ENCODE measurements at regions not wholly inside any gene's neighbourhood (a gene's known extent, or its start where the extent isn't known, plus 50 kb on each side); places are given as distances from the start of the nearest gene placed in this dataset.
"Not testable (repeated sequence)": the region's sequence is repeated elsewhere in the genome, so short reads cannot be mapped to it uniquely, and the experiment has no call there.

- H3K9me3 ChIP-seq (ENCODE audit: control insufficient read depth, low read length); H3K4me1 ChIP-seq (ENCODE audit: control insufficient read depth, insufficient read depth, low read length); H3K27me3 ChIP-seq (ENCODE audit: control insufficient read depth, insufficient read depth); ATAC-seq; H3K27ac ChIP-seq (ENCODE audit: low read length); H3K4me3 ChIP-seq (ENCODE audit: low read length); intact Hi-C loops (cut with DNase I): not testable (repeated sequence)
- WGBS: 96% methylated on average over 37 of the region's 40 CpGs
- peak in 1 of 3 donors; percentile 38 for DNase-seq
Measured at GRCh38 chr3:75288972-75289574, 375.1 kb upstream of the FRG2C start.

- peak; percentile 98 to 99 for ATAC-seq
- Histone ChIP-seq H3K9me3 (ENCODE audit: control insufficient read depth, low read length) (no peaks in the 10 kb centered on the region), H3K4me3 (ENCODE audit: low read length) (no peak overlapping the region), H3K27me3 (ENCODE audit: control insufficient read depth, insufficient read depth) (no peaks in the 10 kb centered on the region), H3K4me1 (ENCODE audit: control insufficient read depth, insufficient read depth, low read length) (no peaks in the 10 kb centered on the region), H3K27ac (ENCODE audit: low read length) (no peak overlapping the region)
- peak; percentile 35 to 71 (median 39) for DNase-seq
- intact Hi-C loops (cut with DNase I): loop anchor here in 2 of 4 donors (2.0 to 10.0 kb wide), 3 partner anchors 129 to 351 kb away; no protein-coding TSS in a partner anchor
- WGBS: 7% methylated on average over 4 of the region's 4 CpGs
Measured at GRCh38 chr3:75294124-75294523, 370.0 kb upstream of the FRG2C start.

- Histone ChIP-seq H3K9me3 (ENCODE audit: control insufficient read depth, low read length) (no peaks in the 10 kb centered on the region), H3K4me1 (ENCODE audit: control insufficient read depth, insufficient read depth, low read length) (no peaks in the 10 kb centered on the region), H3K27me3 (ENCODE audit: control insufficient read depth, insufficient read depth) (no peaks in the 10 kb centered on the region), H3K27ac (ENCODE audit: low read length) (no peak overlapping the region), H3K4me3 (ENCODE audit: low read length) (no peak overlapping the region)
- peak; percentile 52 to 82 for ATAC-seq
- DNase-seq: peak in 1 of 3 donors; percentile 39
- WGBS: 63% methylated on average over 7 of the region's 7 CpGs
- intact Hi-C loops (cut with DNase I): loop anchor here in 3 of 4 donors (2.0 to 10.0 kb wide), 4 partner anchors 127 to 350 kb away; no protein-coding TSS in a partner anchor
Measured at GRCh38 chr3:75295013-75295412, 369.1 kb upstream of the FRG2C start.

- no peaks in the 10 kb centered on the region for H3K27me3 ChIP-seq (ENCODE audit: control insufficient read depth, insufficient read depth)
- intact Hi-C loops (cut with DNase I): loop anchor here in 3 of 4 donors (5.0 to 10.0 kb wide), 3 partner anchors 125 to 348 kb away; no protein-coding TSS in a partner anchor
- H3K9me3 ChIP-seq (ENCODE audit: control insufficient read depth, low read length): no peaks in the 10 kb centered on the region
- WGBS: 49% methylated on average over 3 of the region's 3 CpGs
- H3K4me3 ChIP-seq (ENCODE audit: low read length): no peak overlapping the region
- H3K4me1 ChIP-seq (ENCODE audit: control insufficient read depth, insufficient read depth, low read length): no peaks in the 10 kb centered on the region
- ATAC-seq (no peak), DNase-seq (no peak)
- no peak overlapping the region for H3K27ac ChIP-seq (ENCODE audit: low read length)
Measured at GRCh38 chr3:75296858-75297257, 367.3 kb upstream of the FRG2C start.

GRCh38 chr3:75300606-75301005 lies 363.5 kb upstream of the FRG2C start:
- no peaks in the 10 kb centered on the region for H3K9me3 ChIP-seq (ENCODE audit: control insufficient read depth, low read length)
- no peaks in the 10 kb centered on the region for H3K27me3 ChIP-seq (ENCODE audit: control insufficient read depth, insufficient read depth)
- intact Hi-C loops (cut with DNase I): no loop called here
- ATAC-seq (no peak), DNase-seq (no peak)
- WGBS: 73% methylated on average over 3 of the region's 3 CpGs
- no peak overlapping the region for H3K27ac ChIP-seq (ENCODE audit: low read length)
- no peak overlapping the region for H3K4me3 ChIP-seq (ENCODE audit: low read length)
- no peaks in the 10 kb centered on the region for H3K4me1 ChIP-seq (ENCODE audit: control insufficient read depth, insufficient read depth, low read length)

GRCh38 chr3:75301050-75301449 lies 363.1 kb upstream of the FRG2C start:
- intact Hi-C loops (cut with DNase I); H3K9me3 ChIP-seq (ENCODE audit: control insufficient read depth, low read length); ATAC-seq; H3K27ac ChIP-seq (ENCODE audit: low read length); DNase-seq; H3K27me3 ChIP-seq (ENCODE audit: control insufficient read depth, insufficient read depth); H3K4me3 ChIP-seq (ENCODE audit: low read length); H3K4me1 ChIP-seq (ENCODE audit: control insufficient read depth, insufficient read depth, low read length): not testable (repeated sequence)
- WGBS: 28% methylated on average over 1 of the region's 1 CpG

GRCh38 chr3:75303741-75304140 lies 360.4 kb upstream of the FRG2C start:
- H3K27me3 ChIP-seq (ENCODE audit: control insufficient read depth, insufficient read depth): no peaks in the 10 kb centered on the region
- DNase-seq (no peak), ATAC-seq (no peak)
- intact Hi-C loops (cut with DNase I): no loop called here
- no peaks in the 10 kb centered on the region for H3K4me1 ChIP-seq (ENCODE audit: control insufficient read depth, insufficient read depth, low read length)
- H3K9me3 ChIP-seq (ENCODE audit: control insufficient read depth, low read length): no peaks in the 10 kb centered on the region
- no peak overlapping the region for H3K4me3 ChIP-seq (ENCODE audit: low read length)
- WGBS: 50% methylated on average over 5 of the region's 5 CpGs
- H3K27ac ChIP-seq (ENCODE audit: low read length): no peak overlapping the region

- ATAC-seq (no peak), DNase-seq (no peak)
- no peak overlapping the region for H3K4me3 ChIP-seq (ENCODE audit: low read length)
- H3K27ac ChIP-seq (ENCODE audit: low read length): no peak overlapping the region
- no peaks in the 10 kb centered on the region for H3K4me1 ChIP-seq (ENCODE audit: control insufficient read depth, insufficient read depth, low read length)
- no peaks in the 10 kb centered on the region for H3K9me3 ChIP-seq (ENCODE audit: control insufficient read depth, low read length)
- intact Hi-C loops (cut with DNase I): no loop called here
- WGBS: 94% methylated on average over 4 of the region's 4 CpGs
- H3K27me3 ChIP-seq (ENCODE audit: control insufficient read depth, insufficient read depth): no peaks in the 10 kb centered on the region
Measured at GRCh38 chr3:75305901-75306300, 358.2 kb upstream of the FRG2C start.

- H3K27me3 ChIP-seq (ENCODE audit: control insufficient read depth, insufficient read depth); H3K9me3 ChIP-seq (ENCODE audit: control insufficient read depth, low read length); DNase-seq; intact Hi-C loops (cut with DNase I); H3K4me3 ChIP-seq (ENCODE audit: low read length); H3K27ac ChIP-seq (ENCODE audit: low read length); H3K4me1 ChIP-seq (ENCODE audit: control insufficient read depth, insufficient read depth, low read length); ATAC-seq: not testable (repeated sequence)
- WGBS: 95% methylated on average over 3 of the region's 3 CpGs
Measured at GRCh38 chr3:75311306-75311705, 352.8 kb upstream of the FRG2C start.

- ATAC-seq: not testable (repeated sequence)
- 82% methylated on average over 3 of the region's 3 CpGs for WGBS
Measured at GRCh38 chr3:75312469-75312868, 351.7 kb upstream of the FRG2C start.

GRCh38 chr3:75319776-75320175 lies 344.4 kb upstream of the FRG2C start:
- ATAC-seq; H3K9me3 ChIP-seq (ENCODE audit: control insufficient read depth, low read length); H3K4me3 ChIP-seq (ENCODE audit: low read length); H3K27me3 ChIP-seq (ENCODE audit: control insufficient read depth, insufficient read depth); intact Hi-C loops (cut with DNase I); H3K27ac ChIP-seq (ENCODE audit: low read length); H3K4me1 ChIP-seq (ENCODE audit: control insufficient read depth, insufficient read depth, low read length); DNase-seq: not testable (repeated sequence)
- WGBS: 94% methylated on average over 1 of the region's 1 CpG

More at GRCh38 chr3:75312469-75312868, 351.7 kb upstream of the FRG2C start:
- H3K4me1 ChIP-seq (ENCODE audit: control insufficient read depth, insufficient read depth, low read length); H3K9me3 ChIP-seq (ENCODE audit: control insufficient read depth, low read length); H3K4me3 ChIP-seq (ENCODE audit: low read length); H3K27ac ChIP-seq (ENCODE audit: low read length); intact Hi-C loops (cut with DNase I); H3K27me3 ChIP-seq (ENCODE audit: control insufficient read depth, insufficient read depth); DNase-seq: not testable (repeated sequence)
